GM18498 (cell line): ENCODE measurements at regions not wholly inside any gene's neighbourhood (a gene's known extent, or its start where the extent isn't known, plus 50 kb on each side); places are given as distances from the start of the nearest gene placed in this dataset.

ENCODE experiments used
- ATAC-seq: cut with Tn5 transposase; IDR thresholded peaks from one replicate; pipeline ENCODE4 v1.9.1; 2021; ENCODE audit warnings: mild to moderate bottlenecking, moderate library complexity; ENCODE audit not compliant: unreplicated experiment

- ATAC-seq = no peak
Measured at GRCh38 chr4:16278178-16278577, 51.9 kb upstream of the TAPT1 start.
